MCF 10A (cell line): ENCODE measurements at regions not wholly inside any gene's neighbourhood (a gene's known extent, or its start where the extent isn't known, plus 50 kb on each side); places are given as distances from the start of the nearest gene placed in this dataset.

ENCODE experiments used
- BruUV-seq: library from RNA; stranded (reverse); fragments of 400-500 nt; replicated peaks from 2 replicates; lab custom pipeline; 2021; lab: Mats Ljungman, UMichigan
- CTCF ChIA-PET: fragments of 300-600 bp; sonication (Branson Sonifier 250); formaldehyde crosslinking; extraction: SDS; loops from one replicate; lab custom pipeline; 2021; ENCODE audit warnings: antibody characterized with exemption, inconsistent platforms; lab: Yijun Ruan, JAX
- POLR2A ChIA-PET: fragments of 300-600, 350-650 bp; sonication (Branson Sonifier 250); formaldehyde crosslinking; extraction: SDS; loops from one replicate; lab custom pipeline; 2020; ENCODE audit warnings: antibody characterized with exemption, inconsistent platforms; lab: Yijun Ruan, JAX
- DNase-seq: peaks from one replicate; pipeline ENCODE4 v3.0.0-alpha.2; 2018; ENCODE audit not compliant: unreplicated experiment
- H3K27ac Mint-ChIP-seq: one replicate; pipeline ENCODE4 v1.8.0; 2022; ENCODE audit warnings: mild to moderate bottlenecking, low read depth, mixed read lengths; ENCODE audit not compliant: unreplicated experiment
- H3K27me3 Mint-ChIP-seq: one replicate; pipeline ENCODE4 v1.8.0; 2022; ENCODE audit warnings: mixed read lengths; ENCODE audit not compliant: insufficient read depth, unreplicated experiment
- H3K36me3 Mint-ChIP-seq: one replicate; pipeline ENCODE4 v1.8.0; 2022; ENCODE audit warnings: mild to moderate bottlenecking, moderate library complexity, mixed read lengths; ENCODE audit not compliant: insufficient read depth, unreplicated experiment
- H3K4me1 Mint-ChIP-seq: one replicate; pipeline ENCODE4 v1.8.0; 2022; ENCODE audit warnings: mixed read lengths; ENCODE audit not compliant: insufficient read depth, unreplicated experiment
- H3K4me3 Mint-ChIP-seq: one replicate; pipeline ENCODE4 v1.8.0; 2022; ENCODE audit warnings: mild to moderate bottlenecking, moderate library complexity, mixed read lengths; ENCODE audit not compliant: unreplicated experiment
- H3K9me3 Mint-ChIP-seq: one replicate; pipeline ENCODE4 v1.8.0; 2022; ENCODE audit warnings: mixed read lengths; ENCODE audit not compliant: unreplicated experiment
- intact Hi-C: fragments of 100-400 bp; cut with micrococcal nuclease; formaldehyde crosslinking; loops from 2 replicates; pipeline ENCODE4 v1.14.1; 2022
- TF ChIP-seq, protein P1 (sequence below): fragments of 200-600 bp; IDR thresholded peaks from one replicate; pipeline ENCODE4 v1.8.0; 2022; ENCODE audit warnings: antibody characterized with exemption, mild to moderate bottlenecking; ENCODE audit not compliant: unreplicated experiment

DNA sequence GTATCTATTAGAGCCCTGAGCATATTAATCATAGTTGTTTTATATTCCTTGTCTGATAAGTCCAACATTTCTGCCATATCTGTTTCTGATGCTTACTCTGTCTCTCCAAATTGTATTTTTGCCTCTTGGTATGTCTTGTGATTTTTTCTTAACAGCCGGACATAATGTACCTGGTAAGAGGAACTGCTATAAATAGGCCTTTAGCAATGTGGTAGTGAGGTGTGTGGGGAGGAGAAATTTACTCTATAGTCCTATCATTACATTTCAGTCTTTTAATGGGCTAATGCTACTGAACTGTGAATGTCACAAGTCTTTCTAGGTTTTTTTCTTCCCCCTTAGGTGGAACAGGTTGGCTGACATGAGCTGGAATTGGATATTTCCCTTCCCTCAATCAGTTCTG lies 176.1 kb upstream of the FGF10 start:
- DNase-seq, result no peak
- H3K9me3 Mint-ChIP-seq, result no peaks in the 10 kb centered on the region
- TF ChIP-seq, protein P1, sequence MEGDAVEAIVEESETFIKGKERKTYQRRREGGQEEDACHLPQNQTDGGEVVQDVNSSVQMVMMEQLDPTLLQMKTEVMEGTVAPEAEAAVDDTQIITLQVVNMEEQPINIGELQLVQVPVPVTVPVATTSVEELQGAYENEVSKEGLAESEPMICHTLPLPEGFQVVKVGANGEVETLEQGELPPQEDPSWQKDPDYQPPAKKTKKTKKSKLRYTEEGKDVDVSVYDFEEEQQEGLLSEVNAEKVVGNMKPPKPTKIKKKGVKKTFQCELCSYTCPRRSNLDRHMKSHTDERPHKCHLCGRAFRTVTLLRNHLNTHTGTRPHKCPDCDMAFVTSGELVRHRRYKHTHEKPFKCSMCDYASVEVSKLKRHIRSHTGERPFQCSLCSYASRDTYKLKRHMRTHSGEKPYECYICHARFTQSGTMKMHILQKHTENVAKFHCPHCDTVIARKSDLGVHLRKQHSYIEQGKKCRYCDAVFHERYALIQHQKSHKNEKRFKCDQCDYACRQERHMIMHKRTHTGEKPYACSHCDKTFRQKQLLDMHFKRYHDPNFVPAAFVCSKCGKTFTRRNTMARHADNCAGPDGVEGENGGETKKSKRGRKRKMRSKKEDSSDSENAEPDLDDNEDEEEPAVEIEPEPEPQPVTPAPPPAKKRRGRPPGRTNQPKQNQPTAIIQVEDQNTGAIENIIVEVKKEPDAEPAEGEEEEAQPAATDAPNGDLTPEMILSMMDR, result no peak
- no peaks in the 10 kb centered on the region for H3K36me3 Mint-ChIP-seq
- no peaks in the 10 kb centered on the region for H3K27me3 Mint-ChIP-seq
- ChIA-PET POLR2A (interaction anchor here (1.3 kb wide), 1 partner anchor 19 kb away, joined by 3 read pairs; no protein-coding TSS in a partner anchor), CTCF (no interaction called here)
- no TSS peak for BruUV-seq
- no peak overlapping the region for H3K27ac Mint-ChIP-seq
- intact Hi-C loops, result no loop called here
- H3K4me3 Mint-ChIP-seq, result no peak overlapping the region
- peaks cover 11% of the 10 kb centered on the region for H3K4me1 Mint-ChIP-seq

DNA sequence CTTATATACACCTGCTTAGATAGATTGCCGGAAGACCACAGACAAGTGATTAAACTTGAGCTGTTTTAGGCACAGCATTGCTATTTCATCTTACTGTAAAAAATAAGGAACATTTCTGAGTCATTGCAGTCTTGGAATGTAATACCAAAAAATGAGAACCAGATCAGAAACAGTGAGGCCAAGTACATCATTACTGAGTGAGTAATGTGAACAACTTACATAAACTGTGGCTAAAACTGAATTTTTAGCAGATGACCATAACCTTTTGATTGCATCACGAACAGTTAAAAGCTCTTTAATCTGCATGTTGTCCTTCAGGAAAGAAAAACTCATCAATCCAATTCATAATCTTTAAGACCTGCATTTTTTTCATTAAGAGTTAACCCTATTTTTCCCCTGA lies 157.1 kb upstream of the FGF10 start:
- CTCF ChIA-PET, result interaction anchor here (1.2 kb wide), 1 partner anchor 9 kb away, joined by 4 read pairs; no protein-coding TSS in a partner anchor
- H3K4me1 Mint-ChIP-seq, result peaks cover 13% of the 10 kb centered on the region
- POLR2A ChIA-PET, result interaction anchor here (0.7 to 1.3 kb wide), 3 partner anchors 19 to 267 kb away, joined by 3 read pairs; no protein-coding TSS in a partner anchor
- DNase-seq, result peak; percentile 78
- H3K27me3 Mint-ChIP-seq, result no peaks in the 10 kb centered on the region
- BruUV-seq, result no TSS peak
- no peak overlapping the region for H3K4me3 Mint-ChIP-seq
- no peaks in the 10 kb centered on the region for H3K9me3 Mint-ChIP-seq
- TF ChIP-seq, protein P1, result no peak
- no peaks in the 10 kb centered on the region for H3K36me3 Mint-ChIP-seq
- intact Hi-C loops, result loop anchor here (5.0 kb wide), 1 partner anchor 121 kb away; no protein-coding TSS in a partner anchor
- peak overlapping the region; percentile 11 for H3K27ac Mint-ChIP-seq

DNA sequence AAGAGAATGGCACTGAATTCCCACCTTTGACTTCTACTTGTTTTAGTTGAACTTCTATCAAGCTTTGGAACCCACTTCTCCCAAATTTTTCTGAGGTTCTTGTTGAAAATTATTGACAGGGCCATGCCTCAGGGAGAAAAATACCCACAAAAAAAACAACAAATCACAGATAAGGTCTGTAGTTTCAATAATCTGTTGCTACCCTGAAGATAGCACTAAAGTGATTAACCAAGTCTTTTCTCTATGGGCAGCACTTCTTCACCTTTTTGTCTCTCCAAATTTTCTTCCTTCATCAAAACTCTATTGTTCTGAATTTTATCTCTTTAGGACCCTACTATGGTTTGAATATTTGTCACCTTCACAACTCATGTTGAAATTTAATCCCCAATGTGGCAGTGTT lies 154.3 kb upstream of the FGF10 start:
- TF ChIP-seq, protein P1, result no peak
- intact Hi-C loops, result no loop called here

DNA sequence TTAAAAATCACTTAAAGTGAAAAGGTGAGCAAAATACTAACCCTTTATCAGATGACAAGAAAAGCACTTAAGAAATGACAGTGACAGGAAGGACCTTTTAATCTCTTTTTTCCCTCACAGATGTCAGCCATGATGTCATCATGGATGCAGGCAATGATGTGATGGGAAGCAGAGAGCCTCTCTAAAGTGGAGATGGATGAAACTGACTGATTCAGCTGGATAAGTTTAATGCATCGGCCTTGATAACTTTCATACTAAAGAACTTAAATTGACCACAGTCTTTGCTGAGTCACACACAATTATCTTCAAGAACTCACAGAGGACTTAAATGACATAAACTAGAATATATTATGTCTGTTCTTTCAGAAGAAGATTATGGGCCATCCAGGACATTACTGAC lies 153.2 kb upstream of the FGF10 start:
- no peaks in the 10 kb centered on the region for H3K27me3 Mint-ChIP-seq
- no peaks in the 10 kb centered on the region for H3K36me3 Mint-ChIP-seq
- CTCF ChIA-PET, result no interaction called here
- POLR2A ChIA-PET, result no interaction called here
- no peak overlapping the region for H3K4me3 Mint-ChIP-seq
- no peak for DNase-seq
- no TSS peak for BruUV-seq
- TF ChIP-seq, protein P1, result no peak
- peaks cover 25% of the 10 kb centered on the region for H3K4me1 Mint-ChIP-seq
- H3K9me3 Mint-ChIP-seq, result no peaks in the 10 kb centered on the region
- no peak overlapping the region for H3K27ac Mint-ChIP-seq
- intact Hi-C loops, result no loop called here

More for the DNA sequence above, 154.3 kb upstream of the FGF10 start:
- ChIA-PET POLR2A (no interaction called here), CTCF (no interaction called here)
- peaks cover 22% of the 10 kb centered on the region for H3K4me1 Mint-ChIP-seq
- no peaks in the 10 kb centered on the region for H3K36me3 Mint-ChIP-seq
- H3K27me3 Mint-ChIP-seq, result no peaks in the 10 kb centered on the region
- no peak for DNase-seq
- H3K9me3 Mint-ChIP-seq, result no peaks in the 10 kb centered on the region
- no peak overlapping the region for H3K27ac Mint-ChIP-seq
- no peak overlapping the region for H3K4me3 Mint-ChIP-seq
- BruUV-seq, result no TSS peak
